ENCODE measurements at regions not wholly inside any gene's neighbourhood (a gene's known extent, or its start where the extent isn't known, plus 50 kb on each side); places are given as distances from the start of the nearest gene placed in this dataset.
"Not testable (repeated sequence)": the region's sequence is repeated elsewhere in the genome, so short reads cannot be mapped to it uniquely, and the experiment has no call there.

DNA sequence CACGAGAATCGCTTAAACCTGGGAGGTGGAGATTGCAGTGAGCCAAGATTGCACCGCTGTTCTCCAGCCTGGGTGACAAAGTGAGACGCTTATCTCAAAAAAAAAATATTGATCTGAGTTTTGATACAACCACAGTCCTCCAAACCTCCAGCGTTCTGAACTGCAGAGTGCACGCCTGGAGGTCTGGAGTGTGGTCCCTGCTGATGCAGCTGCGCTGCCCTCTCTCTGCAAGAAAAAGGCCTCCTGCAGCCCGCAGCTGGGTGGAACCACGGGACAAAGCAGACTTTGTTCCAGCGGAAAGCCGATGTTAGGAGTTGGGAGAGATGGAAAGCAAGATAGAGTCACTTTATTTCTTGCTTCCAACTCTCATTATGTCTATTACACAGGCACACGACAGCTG, 144.9 kb upstream of the SOD1 start:
- ATAC-seq, result no peak
- no peak overlapping the region for H3K27ac Mint-ChIP-seq
- no peak overlapping the region for H3K4me3 Mint-ChIP-seq
- no peaks in the 10 kb centered on the region for H3K27me3 Mint-ChIP-seq
- no peak for DNase-seq (ENCODE audit: low spot score)
- no peaks in the 10 kb centered on the region for H3K9me3 Mint-ChIP-seq
- H3K4me1 Mint-ChIP-seq (ENCODE audit: low read depth in 2 of 2), result peaks cover 3 to 6% of the 10 kb centered on the region in 2 donors
- H3K36me3 Mint-ChIP-seq, result no peaks in the 10 kb centered on the region

DNA sequence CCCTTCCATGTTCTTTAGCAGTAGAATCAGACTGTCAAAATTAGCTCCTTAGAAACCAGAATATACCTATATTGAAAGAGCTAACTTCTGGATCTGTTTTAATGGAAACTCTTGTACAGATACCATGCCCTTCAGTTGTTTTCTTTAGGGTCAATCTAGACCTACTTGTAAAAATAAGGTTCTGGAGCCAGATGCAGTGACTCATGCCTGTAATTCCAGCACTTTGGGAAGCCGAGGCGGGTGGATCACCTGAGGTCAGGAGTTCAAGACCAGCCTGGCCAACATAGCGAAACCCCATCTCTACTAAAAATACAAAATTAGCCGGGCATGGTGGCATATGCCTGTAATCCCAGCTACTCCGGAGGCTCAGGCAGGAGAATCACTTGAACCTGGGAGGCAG, 146.0 kb upstream of the SOD1 start:
- DNase-seq (ENCODE audit: low spot score); H3K4me3 Mint-ChIP-seq; H3K27me3 Mint-ChIP-seq; H3K9me3 Mint-ChIP-seq; ATAC-seq; H3K27ac Mint-ChIP-seq; H3K36me3 Mint-ChIP-seq: not testable (repeated sequence)
- peaks cover 11 to 13% of the 10 kb centered on the region in 2 donors for H3K4me1 Mint-ChIP-seq (ENCODE audit: low read depth in 2 of 2)

DNA sequence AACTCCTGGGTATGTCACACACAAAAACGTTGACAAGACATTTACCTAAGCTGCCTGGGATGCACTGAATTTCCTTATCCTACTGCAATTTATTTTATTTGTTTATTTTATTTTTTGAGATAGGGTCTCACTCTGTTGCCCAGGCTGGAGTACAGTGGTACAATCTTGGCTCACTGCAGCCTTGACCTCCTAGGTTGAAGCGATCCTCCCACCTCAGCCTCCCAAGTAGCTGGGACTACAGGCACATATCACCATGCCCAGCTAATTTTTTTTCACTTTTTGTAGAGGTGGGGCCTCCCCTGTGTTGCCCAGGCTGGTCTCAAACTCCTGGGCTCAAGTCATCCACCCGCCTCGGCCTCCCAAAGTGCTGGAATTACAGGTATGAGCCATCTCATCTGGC, 147.5 kb upstream of the SOD1 start:
- not testable (repeated sequence) for H3K36me3 Mint-ChIP-seq, ATAC-seq

DNA sequence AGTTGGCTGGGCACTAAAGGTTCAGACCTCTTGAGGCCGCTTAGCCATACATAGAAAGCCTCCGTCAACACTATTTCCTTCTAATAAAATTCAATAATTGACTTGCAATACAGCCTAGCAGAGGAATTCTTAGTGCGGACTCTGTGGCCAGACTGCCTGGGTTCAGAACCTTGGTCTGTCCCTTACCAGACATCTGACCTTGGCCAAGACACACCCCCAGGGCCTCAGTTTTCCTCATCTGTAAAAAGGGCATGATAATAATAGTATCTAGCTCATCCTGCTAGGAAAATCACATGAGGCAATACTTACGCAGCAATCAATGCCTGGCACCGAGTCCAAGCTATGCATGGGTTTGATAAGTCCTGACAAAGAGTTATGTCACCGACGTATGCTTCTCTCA, 148.2 kb upstream of the SOD1 start:
- H3K36me3 Mint-ChIP-seq, result no peaks in the 10 kb centered on the region
- H3K9me3 Mint-ChIP-seq, result no peaks in the 10 kb centered on the region
- no peak overlapping the region for H3K4me3 Mint-ChIP-seq
- H3K4me1 Mint-ChIP-seq (ENCODE audit: low read depth in 2 of 2), result peaks cover 9 to 14% of the 10 kb centered on the region in 2 donors
- DNase-seq (ENCODE audit: low spot score) (no peak), ATAC-seq (no peak)
- no peaks in the 10 kb centered on the region for H3K27me3 Mint-ChIP-seq
- H3K27ac Mint-ChIP-seq, result no peak overlapping the region

More for the DNA sequence above, 147.5 kb upstream of the SOD1 start:
- peaks cover 9 to 11% of the 10 kb centered on the region in 2 donors for H3K4me1 Mint-ChIP-seq (ENCODE audit: low read depth in 2 of 2)
- H3K27ac Mint-ChIP-seq; H3K4me3 Mint-ChIP-seq; H3K27me3 Mint-ChIP-seq; DNase-seq (ENCODE audit: low spot score); H3K9me3 Mint-ChIP-seq: not testable (repeated sequence)

DNA sequence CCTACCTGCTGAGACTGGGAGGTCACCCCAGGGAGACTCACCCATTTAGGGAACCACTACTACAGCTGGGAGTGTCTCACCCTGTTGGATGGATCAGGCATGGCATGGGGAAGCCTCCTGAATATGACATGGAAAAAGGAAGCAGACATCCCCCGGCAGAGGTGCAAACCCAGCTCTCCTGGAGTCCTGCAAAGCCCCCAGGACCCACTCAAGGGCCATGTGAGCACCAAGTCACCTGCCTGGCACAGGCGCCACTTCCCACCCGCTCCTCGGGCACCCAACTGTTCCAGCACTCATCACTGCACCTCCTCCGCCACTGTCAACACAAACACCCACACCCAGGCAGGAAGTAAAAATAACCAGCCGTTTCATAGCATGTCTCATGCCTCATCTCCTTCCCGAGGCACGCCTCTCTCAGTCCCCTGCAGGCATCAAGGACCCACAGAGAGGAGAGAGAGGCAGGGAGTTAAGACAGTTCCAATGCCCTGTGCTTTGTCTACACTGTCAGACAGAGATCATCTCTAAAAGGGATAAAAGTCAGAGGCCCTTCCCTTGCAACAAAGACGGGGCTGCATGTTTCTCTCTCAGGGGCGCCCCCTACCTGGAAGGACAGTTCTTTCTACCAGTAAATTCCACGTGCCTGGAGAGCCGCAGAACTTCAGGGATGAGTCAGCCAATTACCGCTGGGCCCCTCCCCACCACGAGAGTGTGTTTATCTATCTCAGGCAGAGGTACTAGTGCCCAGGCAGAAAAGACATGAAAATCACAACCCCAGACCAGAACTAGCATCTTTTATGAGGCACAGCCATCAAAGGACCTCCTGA, 150.1 kb upstream of the SOD1 start:
- Mint-ChIP-seq H3K36me3 (no peaks in the 10 kb centered on the region), H3K4me3 (peak overlapping the region; percentile 13), H3K27ac (peak overlapping the region in 1 of 2 donors; percentile 70), H3K27me3 (no peaks in the 10 kb centered on the region), H3K4me1 (ENCODE audit: low read depth in 2 of 2) (peaks cover 9 to 17% of the 10 kb centered on the region in 2 donors), H3K9me3 (no peaks in the 10 kb centered on the region)
- peak; percentile 69 to 76 for ATAC-seq
- peak; percentile 65 for DNase-seq (ENCODE audit: low spot score)

DNA sequence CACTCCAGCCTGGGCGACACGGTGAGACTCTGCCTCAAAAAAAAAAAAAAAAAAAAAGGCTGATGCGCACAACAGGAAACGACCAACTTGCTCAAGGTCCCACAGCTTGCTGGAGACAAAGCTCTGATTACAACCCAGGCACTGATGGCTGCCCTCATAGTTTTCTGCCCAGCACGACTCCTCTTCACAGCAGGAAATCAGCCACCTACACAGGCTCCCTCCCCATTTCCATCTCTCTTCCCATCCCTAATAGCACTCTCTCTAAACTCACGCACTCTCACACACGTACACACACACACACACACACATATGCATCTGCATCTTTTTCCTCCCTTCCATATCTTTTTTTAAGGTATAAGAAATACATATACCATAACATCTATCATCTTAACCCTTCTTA, 153.5 kb upstream of the SOD1 start:
- DNase-seq (ENCODE audit: low spot score), result no peak
- no peaks in the 10 kb centered on the region for H3K27me3 Mint-ChIP-seq
- ATAC-seq, result no peak
- H3K27ac Mint-ChIP-seq, result no peak overlapping the region
- H3K4me1 Mint-ChIP-seq (ENCODE audit: low read depth in 2 of 2), result peaks cover 9 to 17% of the 10 kb centered on the region in 2 donors
- no peaks in the 10 kb centered on the region for H3K9me3 Mint-ChIP-seq
- no peaks in the 10 kb centered on the region for H3K36me3 Mint-ChIP-seq
- no peak overlapping the region for H3K4me3 Mint-ChIP-seq

DNA sequence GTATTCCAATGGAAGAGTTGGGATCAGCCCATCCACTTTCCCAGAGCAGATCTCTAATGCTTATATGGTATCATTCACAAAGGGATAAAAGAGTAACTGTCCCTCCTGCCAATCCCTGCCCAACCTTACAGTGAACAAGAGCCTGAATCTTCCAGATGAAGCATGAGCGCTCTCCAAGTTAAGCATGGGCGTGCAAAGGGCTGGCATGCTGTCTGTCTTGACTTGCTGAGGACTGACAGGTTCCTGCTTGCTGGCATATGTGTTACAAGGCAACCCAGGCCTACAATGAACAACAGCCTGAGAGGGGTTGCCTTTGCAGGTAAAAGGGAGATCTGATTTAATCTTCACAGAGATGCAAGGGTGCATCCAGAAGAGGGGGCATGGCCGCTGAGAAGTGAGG, 155.6 kb upstream of the SOD1 start:
- DNase-seq (ENCODE audit: low spot score) (no peak), ATAC-seq (no peak)
- Mint-ChIP-seq H3K27ac (no peak overlapping the region), H3K27me3 (no peaks in the 10 kb centered on the region), H3K36me3 (no peaks in the 10 kb centered on the region), H3K9me3 (no peaks in the 10 kb centered on the region), H3K4me3 (no peak overlapping the region), H3K4me1 (ENCODE audit: low read depth in 2 of 2) (peaks cover under 1 to 7% of the 10 kb centered on the region in 2 donors)

DNA sequence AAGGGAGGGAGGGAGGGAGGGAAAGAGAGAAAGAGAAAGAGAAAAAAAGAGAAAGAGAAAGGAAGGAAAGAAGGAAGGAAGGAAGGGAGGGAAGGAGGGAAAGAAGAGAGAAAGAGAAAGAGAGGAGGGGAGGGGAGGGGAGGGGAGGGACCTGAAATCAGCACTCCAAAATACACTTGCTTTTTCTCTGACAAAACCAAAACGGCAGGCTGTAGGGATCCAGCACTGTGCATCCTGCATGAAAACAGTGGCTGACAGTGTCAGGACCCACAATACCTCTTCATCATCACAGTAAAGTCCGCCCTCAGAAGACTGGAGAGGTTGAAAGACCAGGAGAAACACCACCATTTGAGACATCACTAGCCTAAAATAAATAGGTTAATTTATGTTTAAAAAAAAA, 156.0 kb upstream of the SOD1 start:
- Mint-ChIP-seq H3K27ac (no peak overlapping the region), H3K36me3 (no peaks in the 10 kb centered on the region), H3K9me3 (no peaks in the 10 kb centered on the region), H3K4me3 (no peak overlapping the region), H3K27me3 (no peaks in the 10 kb centered on the region), H3K4me1 (ENCODE audit: low read depth in 2 of 2) (peaks cover 0 to 6% of the 10 kb centered on the region in 2 donors)
- no peak for ATAC-seq
- no peak for DNase-seq (ENCODE audit: low spot score)

DNA sequence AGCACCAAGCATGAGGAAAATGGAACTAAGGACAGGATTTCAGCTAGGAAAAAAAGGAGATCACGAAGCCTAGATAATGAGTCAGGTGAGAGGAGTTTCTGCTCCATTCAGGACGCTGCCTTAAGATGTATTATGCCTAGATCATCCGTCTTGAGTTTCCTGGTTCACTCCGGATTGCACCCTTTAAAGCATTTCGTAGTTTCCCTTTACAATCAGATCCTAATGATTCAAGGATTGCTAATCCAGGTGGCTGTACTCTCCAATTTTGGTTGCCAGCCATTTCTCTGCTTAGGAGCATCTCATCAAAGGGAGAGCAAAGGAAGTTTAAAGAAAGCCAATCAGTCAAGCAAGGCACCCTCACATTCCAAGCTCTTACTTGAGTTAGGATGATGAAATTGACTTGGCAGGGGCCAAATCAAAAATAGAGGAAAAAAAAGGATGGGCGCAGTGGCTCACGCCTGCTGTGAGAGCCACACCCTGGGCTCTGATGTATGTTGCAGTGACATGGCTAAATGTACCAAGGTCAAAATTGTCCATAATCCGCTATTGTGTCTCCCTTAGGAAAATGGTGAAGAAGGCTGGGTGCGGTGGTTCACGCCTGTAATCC, 156.9 kb upstream of the SOD1 start:
- no peak for DNase-seq (ENCODE audit: low spot score)
- no peak for ATAC-seq
- H3K4me3 Mint-ChIP-seq, result no peak overlapping the region
- H3K36me3 Mint-ChIP-seq, result no peaks in the 10 kb centered on the region
- H3K27me3 Mint-ChIP-seq, result no peaks in the 10 kb centered on the region
- H3K4me1 Mint-ChIP-seq (ENCODE audit: low read depth in 2 of 2), result peaks cover 0 to 6% of the 10 kb centered on the region in 2 donors
- no peaks in the 10 kb centered on the region for H3K9me3 Mint-ChIP-seq
- H3K27ac Mint-ChIP-seq, result no peak overlapping the region

DNA sequence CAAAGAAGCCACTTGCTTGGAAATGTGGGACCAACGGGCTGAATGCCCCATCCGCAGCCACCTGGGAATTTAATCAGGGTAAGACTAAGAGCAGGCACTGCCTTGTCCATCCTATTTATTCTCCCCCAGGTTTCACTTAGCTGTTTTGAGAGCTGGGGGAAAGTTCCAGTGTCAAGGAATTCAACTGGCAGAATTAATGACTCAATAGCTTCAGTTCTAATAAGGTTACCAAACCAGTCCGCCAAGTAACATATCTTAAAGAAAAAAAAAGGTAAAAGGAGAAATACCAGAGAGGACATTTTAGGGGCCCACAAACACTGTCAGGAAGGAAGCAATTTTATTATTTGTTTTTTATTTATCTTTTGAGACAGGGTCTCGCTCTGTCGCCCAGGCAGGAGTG, 157.6 kb upstream of the SOD1 start:
- Mint-ChIP-seq H3K4me3 (no peak overlapping the region), H3K9me3 (no peaks in the 10 kb centered on the region), H3K4me1 (ENCODE audit: low read depth in 2 of 2) (peaks cover 0 to 6% of the 10 kb centered on the region in 2 donors), H3K36me3 (no peaks in the 10 kb centered on the region), H3K27ac (no peak overlapping the region), H3K27me3 (no peaks in the 10 kb centered on the region)
- no peak for ATAC-seq
- no peak for DNase-seq (ENCODE audit: low spot score)

DNA sequence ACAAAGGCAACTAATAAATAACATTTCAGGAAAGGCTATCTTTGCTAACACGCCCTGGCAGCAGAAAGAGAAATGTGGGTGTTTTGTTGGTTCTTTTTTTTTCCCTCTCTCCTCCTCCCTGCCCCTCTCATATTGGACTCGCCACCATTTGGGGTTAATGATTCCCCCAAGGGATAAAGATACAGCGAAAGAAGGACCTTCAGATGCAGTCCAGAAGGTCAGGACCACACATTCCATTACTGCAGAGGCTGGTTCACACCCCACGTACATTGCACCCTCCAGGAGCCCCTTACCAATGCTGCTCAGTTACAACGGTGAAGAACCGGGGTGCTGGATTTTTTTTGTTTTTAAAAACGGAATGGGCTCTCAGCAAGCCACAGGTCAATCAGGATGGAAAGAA, 156.9 kb upstream of the TIAM1 start:
- H3K27me3 Mint-ChIP-seq, result no peaks in the 10 kb centered on the region
- H3K9me3 Mint-ChIP-seq, result no peaks in the 10 kb centered on the region
- H3K4me1 Mint-ChIP-seq (ENCODE audit: low read depth in 2 of 2), result no peaks in the 10 kb centered on the region
- no peak for DNase-seq (ENCODE audit: low spot score)
- no peak for ATAC-seq
- H3K27ac Mint-ChIP-seq, result no peak overlapping the region
- no peak overlapping the region for H3K4me3 Mint-ChIP-seq
- no peaks in the 10 kb centered on the region for H3K36me3 Mint-ChIP-seq

DNA sequence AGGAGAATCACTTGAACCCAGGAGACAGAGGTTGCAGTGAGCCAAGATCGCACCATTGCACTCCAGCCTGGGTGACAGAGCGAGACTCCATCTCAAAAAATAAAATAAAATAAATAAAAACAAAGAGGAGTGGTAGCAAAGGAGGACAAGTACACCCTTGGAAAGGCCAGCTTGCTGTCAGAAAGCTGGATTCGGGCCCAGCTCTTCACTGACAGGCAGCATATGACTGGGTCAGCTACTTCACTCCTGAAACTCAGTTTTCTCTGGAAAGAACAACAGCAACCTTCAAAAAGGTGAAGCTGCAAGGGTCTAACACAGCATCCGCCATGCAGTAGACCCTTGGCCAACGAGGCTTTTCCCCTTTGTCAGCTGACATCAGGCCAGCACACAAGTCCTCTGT, 156.0 kb upstream of the TIAM1 start:
- no peaks in the 10 kb centered on the region for H3K36me3 Mint-ChIP-seq
- H3K27ac Mint-ChIP-seq, result no peak overlapping the region
- no peak for ATAC-seq
- H3K27me3 Mint-ChIP-seq, result no peaks in the 10 kb centered on the region
- no peak overlapping the region for H3K4me3 Mint-ChIP-seq
- no peak for DNase-seq (ENCODE audit: low spot score)
- no peaks in the 10 kb centered on the region for H3K4me1 Mint-ChIP-seq (ENCODE audit: low read depth in 2 of 2)
- H3K9me3 Mint-ChIP-seq, result no peaks in the 10 kb centered on the region

DNA sequence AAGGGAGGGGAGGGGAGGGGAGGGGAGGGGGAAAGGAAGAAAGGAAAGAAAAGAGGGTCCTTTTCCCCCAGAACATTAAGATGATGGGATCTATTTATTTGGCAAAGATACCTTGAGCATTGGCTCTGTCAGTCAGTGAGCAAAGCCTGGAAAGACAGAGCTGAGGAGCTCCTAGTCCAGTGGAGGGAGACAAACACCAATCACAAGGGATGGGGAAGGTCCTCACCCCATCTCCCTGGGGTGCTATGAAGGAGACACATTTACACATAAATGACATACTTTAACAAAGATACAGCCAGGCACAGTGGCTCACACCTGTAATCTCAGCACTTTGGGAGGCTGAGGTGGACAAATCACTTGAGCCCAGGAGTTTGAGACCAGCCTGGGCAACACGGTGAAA, 154.9 kb upstream of the TIAM1 start:
- ATAC-seq (no peak), DNase-seq (ENCODE audit: low spot score) (no peak)
- H3K4me3 Mint-ChIP-seq, result no peak overlapping the region
- H3K4me1 Mint-ChIP-seq (ENCODE audit: low read depth in 2 of 2), result no peaks in the 10 kb centered on the region
- peak overlapping the region in 1 of 2 donors; percentile 29 for H3K27ac Mint-ChIP-seq
- no peaks in the 10 kb centered on the region for H3K9me3 Mint-ChIP-seq
- H3K27me3 Mint-ChIP-seq, result no peaks in the 10 kb centered on the region
- H3K36me3 Mint-ChIP-seq, result no peaks in the 10 kb centered on the region

DNA sequence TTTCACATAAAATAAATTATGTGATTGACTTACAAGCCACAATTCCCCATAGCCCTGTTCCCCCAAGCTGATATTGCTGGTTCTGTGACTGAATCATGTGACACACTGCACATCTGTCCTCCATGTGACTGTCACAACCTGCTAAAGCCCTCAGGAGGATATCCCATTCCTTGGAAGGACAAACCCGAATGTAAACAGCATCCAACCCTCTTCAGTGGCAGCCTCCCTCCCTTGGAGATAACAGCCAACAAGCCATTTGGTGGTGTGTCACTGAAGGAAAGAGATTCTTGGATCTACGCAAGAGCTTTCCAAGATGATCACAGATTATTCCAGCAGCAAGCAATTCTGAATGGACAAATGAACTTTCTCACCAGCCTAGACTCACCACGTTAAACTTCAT, 153.9 kb upstream of the TIAM1 start:
- H3K4me1 Mint-ChIP-seq (ENCODE audit: low read depth in 2 of 2), result no peaks in the 10 kb centered on the region
- no peaks in the 10 kb centered on the region for H3K36me3 Mint-ChIP-seq
- no peaks in the 10 kb centered on the region for H3K27me3 Mint-ChIP-seq
- no peak for ATAC-seq
- H3K27ac Mint-ChIP-seq, result no peak overlapping the region
- H3K9me3 Mint-ChIP-seq, result no peaks in the 10 kb centered on the region
- no peak for DNase-seq (ENCODE audit: low spot score)
- H3K4me3 Mint-ChIP-seq, result no peak overlapping the region

All from natural killer cell treated with Interleukin-12 subunit alpha and Interleukin-12 subunit beta and Interleukin-15 and Interleukin-18, amount 100 ng/mL, for 72 hours (primary cell).